ENCODE measurements at regions not wholly inside any gene's neighbourhood (a gene's known extent, or its start where the extent isn't known, plus 50 kb on each side); places are given as distances from the start of the nearest gene placed in this dataset.

DNA sequence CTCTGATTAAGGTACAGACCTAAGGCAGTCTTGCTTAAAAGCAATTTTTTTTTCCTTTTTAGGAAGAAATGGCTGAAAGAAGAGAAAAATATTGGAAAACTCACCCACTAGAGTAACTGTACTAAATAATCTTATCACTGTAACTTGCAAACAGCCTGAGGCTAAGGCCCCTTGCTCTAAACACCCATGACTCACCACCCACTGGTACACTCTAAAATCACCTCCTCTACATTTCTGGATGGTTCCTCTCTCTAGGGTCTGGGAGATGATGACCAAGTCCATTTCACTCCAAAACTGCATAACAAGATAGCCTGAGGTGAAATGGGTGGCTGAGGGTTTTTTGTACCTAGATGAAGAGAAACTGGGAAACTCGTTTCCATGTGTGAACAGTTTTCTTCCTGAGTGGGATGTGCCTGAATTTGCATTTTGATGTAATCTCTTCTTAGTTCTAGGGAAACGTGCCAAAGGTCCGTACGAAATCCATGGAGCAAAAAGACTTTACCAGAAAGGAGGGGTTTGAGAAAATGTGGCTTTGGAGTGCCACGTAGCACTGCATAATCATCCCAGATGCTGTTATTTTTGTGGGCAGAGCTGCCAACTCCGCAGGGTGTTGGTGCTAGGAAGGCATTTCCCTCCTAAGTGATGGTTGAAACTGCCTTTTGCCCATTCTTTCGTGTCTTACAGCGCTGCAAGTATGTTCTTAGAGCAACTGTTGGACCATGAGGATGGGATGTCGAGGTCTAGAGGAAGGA lies 113.5 kb upstream of the C10orf90 start:
- no peak for DNase-seq (ENCODE audit: low read depth)

DNA sequence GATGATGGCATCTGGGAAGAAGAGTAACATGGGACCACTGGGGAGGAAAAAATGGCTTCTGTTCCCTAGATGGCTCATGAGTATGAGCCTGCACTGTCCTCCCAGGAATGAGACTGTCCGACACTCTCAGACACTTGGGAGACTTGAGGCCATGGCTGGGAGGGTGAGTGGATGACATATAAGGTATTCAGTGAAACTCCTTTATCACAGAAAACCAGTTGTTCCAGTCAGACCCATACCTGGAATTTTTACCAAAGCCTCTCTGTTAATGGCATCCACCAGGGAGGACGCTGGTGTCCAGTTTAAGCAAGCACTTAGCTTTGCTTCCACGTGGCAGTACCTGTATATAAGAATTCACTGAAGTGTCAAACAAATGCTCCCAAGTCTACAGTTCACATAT lies 116.7 kb upstream of the C10orf90 start:
- DNase-seq (ENCODE audit: low read depth), result no peak

DNA sequence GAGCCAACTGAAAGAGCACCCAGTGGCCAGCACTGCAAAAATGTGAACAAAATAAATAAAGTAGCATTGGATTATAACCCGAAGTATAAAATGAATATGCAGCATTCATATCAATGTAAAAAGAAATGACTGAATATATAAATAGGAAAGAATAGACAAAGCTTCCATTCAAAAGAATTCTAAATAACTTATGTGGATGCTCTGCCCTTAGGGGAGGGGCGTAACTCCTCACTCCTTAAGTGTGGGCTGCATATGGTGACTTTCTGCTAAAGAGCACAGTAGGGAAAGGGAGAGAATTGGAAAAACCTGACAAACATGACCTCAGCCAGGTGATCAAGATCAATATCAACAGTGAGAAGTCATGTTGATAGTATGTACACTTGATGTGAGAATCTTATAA lies 109.9 kb upstream of the DOCK1 start:
- DNase-seq (ENCODE audit: low read depth), result no peak

DNA sequence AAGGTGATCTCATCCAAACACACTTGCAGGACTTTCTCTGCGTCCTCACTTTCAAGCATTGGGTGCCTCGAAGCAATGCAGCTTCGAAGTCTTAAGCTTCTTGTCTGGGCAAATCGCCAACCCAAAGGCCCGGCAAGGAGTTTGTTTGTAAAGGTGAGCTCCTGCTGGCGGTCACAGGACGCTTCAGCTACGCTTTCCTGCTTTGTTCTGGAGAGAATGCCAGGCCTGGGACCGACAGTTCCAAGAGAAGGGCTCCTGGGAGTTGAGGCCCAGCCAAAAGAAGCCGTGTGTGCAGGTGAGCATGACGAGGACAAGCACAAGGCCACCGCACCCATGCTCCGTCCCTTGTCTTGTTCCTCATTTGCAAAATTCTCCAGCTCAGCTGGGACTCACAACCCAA lies 106.6 kb upstream of the DOCK1 start:
- no peak for DNase-seq (ENCODE audit: low read depth)

DNA sequence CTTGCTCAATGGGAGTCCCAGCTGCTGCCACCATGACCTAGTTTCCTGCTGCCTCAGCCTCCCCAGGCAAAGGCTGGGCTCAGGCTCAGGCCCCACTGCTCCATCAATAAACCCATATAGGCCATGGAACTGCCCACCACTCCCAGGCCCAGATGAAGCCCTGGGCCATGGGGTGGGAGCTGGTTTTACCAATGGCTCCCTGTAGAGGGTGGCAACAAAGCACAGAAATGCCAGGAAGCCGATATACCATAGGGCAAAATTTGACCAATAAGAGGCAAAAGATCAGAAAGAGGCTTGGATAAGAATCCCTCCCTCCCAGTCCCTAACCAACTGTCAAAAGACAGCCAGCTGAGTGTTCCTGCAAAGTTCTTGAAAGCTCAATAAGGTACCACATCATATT lies 101.8 kb upstream of the DOCK1 start:
- DNase-seq (ENCODE audit: low read depth), result no peak

DNA sequence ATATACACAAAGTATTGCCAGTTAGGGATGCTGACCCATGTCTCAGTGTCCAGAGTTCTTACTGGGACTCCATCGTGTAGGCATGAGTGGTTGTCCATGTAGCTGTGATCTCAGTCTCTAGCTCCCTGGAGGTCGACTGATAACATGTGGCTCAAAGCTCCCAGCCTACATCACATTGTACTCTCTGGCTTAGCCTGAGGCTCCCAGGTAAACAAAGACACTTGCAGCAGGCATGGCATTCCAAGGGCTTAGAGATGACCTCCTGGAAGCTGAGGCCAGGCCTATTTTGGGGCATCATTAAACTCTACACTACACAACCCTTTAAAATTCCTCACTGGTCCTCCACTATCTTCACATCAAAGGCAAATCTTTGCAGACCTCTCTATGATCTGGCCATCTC lies 100.8 kb upstream of the DOCK1 start:
- DNase-seq (ENCODE audit: low read depth), result no peak

DNA sequence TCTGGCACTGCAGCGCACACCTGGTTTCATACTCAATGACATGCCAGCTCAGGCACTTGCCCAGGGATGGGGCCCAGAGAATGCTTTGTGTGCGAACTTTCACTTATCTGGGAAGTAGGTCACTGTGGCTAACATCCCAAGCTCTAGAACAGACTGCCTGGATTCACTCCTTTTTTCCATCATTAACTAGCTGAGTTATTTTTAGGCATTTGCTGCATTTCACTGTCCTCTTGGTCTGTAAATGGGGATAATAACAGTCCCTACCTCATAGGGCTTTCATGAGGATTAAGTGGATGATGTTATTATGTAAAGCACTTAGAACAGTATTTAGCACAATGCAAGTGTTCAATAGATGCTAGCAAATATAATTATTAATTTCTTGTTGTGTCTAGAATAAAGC lies 98.7 kb upstream of the DOCK1 start:
- DNase-seq (ENCODE audit: low read depth), result no peak

DNA sequence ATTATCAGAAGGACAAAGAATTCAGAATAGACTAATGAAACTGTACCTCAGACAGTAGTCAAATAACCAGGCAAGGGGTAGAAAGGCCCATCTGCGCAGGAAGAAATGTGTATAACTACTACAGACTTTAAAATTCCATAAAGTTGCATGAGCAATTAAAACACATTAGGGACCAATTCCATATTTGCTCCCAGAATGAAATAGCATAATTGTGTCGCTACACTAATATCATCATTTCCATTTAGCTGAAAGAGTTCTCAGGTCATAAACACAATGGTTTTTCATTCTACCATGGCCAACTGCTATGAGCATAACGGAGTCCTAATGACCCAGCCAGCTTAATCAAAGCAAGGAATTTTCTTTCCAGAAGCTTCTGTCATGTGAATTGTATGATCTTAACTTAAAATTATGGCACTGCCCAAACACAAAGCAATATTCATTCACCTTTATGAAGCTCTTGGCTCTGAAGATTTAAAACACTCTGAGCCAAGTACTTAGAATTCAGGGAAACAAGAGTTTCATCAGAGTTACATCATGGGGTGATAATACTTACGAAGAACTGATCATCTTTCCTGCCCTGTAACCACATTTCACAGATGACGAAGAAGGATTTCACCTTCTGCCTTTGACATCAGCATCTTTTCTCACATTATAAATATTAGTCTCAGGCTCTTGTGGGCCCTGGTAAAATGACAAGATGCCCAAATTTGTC lies 98.1 kb upstream of the DOCK1 start:
- DNase-seq (ENCODE audit: low read depth), result no peak

DNA sequence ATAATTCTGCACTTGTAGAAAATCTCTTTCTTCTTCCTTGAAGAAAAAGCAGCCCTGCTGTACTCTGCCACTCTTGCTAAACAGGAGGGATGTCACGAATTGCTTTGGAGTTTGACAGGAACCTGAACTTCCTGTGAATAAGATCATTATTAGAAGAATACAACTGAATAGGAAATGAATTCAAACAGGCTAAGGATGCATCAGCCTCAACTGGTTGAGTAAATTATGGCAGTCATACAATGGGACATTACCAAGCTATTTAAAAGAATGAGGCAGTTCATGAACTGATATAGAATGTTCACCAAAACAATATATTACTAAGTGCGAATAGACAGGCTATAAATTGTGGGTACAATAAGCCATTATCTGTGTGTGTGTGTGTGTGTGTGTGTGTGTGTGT lies 97.1 kb upstream of the DOCK1 start:
- DNase-seq (ENCODE audit: low read depth), result no peak

DNA sequence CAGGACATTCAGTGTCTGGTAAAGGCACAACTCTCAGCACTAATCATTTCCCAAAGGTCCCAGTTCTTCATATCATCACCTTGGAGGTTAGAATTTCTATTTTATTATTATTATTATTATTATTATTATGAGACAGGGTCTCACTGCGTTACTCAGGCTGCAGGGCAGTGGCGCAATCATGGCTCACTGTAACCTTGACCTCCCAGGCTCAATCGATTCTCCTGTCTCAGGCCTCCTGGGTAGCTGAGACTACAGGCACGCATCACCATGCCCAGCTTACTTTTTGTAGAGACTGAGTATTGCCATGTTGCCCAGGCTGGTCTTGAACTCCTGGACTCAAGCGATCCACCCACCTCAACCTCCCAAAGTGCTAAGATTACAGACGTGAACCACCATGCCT lies 91.8 kb upstream of the DOCK1 start:
- DNase-seq (ENCODE audit: low read depth), result no peak

DNA sequence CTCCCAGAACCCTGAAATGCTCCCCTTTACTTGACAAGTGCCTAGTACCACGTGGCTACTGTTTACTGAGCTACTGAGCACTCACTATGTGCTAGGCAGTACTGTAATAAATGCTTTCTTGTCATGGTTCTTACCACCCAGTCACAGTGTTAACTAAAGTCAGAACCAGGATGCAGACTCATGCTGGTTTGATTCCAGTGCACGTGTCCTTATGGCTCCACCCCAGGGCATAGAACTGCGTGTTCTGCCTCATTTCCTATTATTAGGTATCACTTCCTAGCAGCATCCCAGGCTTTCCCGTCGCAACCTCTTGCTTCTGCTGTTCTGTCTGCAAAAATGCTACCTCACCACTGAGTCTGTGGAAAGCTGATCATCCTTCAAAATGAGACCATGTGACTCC lies 71.7 kb upstream of the DOCK1 start:
- no peak for DNase-seq (ENCODE audit: low read depth)

DNA sequence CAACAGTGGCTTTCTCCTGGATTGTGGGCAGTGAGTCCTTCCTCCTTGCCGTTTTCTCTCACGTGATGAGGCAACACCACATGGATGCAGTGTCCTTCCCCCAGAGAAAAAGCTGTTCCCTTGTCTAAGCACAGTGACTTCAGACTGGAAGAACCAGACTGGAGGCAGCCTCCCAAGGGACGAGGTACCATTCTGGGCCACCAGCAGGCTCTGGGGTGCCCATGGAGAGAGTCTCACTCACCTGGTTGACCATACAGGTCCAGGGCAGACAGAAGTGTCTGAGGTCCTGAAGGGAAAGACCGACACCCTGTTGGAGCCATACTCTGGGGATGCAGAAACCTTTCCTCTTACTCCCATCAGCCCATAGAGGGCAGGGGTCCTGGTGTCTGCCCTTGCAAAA lies 69.2 kb upstream of the DOCK1 start:
- DNase-seq (ENCODE audit: low read depth), result no peak

DNA sequence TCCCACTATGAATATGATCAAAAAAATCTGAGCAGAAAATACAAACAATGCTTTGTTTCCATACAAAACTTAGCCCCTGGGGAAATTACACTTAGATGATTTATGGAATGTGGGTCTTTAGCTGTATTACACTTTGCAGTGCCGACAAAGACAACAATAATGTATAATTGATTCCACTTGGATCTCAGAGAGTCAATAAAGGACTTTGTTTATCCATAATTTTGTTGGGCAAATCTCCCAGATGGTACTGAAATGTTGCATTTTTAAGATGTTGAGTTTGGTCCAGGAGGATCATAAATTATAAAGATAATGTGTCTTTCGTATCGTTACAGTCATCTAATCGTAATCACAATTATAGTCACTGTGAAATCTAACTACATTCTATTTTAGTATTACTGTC lies 66.9 kb upstream of the DOCK1 start:
- DNase-seq (ENCODE audit: low read depth), result no peak

DNA sequence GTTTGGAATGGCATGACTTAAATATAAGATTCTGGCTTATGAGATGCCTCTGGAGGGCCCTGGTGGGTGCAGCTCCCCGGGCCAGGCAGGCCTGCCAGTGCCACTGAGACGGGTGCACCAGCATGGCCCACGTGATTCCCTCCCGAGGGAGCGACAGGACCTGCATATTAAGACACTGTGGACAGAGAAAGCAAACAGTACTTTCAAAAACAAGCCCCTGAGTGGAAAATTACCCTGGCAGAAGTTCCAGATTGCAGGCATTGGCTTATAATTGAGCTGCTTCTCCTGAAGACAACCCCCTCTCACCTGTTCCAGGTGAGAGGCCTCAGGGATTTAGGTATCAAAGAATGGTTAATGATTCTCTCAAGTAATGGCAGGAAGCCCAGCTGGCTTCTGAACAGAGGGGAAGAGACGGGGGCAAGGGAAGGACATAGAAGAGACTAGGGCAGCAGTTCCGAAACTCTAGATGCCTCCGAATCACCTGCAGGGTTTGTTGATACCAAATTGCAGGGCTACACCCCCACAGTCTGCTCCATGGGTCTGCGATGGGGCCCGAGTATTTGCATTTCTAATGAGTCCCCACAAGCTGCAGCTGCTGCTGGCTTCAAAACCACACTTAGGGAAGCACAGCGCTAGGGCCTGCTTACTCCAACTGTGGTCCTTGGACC lies 66.0 kb upstream of the DOCK1 start:
- no peak for DNase-seq (ENCODE audit: low read depth)

DNA sequence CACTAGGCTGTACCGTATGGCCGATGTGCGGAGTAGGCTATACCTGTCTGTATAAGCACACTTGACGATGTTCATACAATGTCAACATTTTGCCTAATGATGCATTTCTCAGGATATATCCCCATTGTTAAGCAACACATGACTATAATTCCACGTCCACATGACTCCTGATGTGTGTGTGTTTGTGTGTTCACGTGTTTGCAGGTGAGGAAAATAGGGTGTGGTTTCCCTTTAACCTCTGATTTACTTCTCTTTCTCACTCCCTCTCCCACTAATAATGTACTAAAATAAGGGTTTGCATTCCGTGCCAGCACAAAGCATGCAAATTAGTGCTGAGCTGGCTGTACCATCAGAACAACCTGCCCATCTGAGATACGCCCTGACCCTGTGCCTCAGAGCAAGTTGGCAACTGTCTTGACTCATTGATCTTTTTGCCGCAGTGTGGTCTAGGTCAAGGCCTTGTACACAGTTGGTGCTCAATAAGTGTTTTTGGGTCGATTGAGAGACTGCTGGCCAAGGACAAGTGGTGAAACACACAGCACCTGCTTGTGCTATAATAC lies 64.6 kb upstream of the DOCK1 start:
- DNase-seq (ENCODE audit: low read depth), result no peak

DNA sequence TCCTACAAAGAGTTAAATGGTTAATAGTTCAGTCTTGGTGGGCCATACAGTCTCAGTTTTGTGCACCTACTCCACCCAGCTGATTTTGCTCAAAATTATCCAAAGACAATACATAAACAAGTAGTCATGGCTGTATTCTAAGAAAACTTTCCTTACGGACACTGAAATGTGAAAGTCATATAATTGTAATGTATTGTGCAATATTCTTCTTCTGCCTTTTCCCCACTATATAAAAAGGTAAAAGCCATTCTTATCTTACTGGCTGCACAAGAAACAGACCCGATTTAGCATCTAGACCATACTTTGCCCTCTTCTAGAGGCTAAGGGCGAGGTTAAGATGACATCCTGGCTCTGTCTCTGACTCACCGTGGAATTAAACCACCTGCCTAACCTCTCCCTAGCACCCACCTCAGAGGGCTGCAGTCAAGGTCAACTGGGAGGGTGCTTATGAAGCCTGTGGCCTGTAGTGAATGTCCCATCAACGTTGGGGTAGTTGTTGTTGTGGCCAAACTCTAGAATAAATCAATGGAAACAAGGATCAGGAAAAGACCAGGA lies 63.8 kb upstream of the DOCK1 start:
- DNase-seq (ENCODE audit: low read depth), result no peak

DNA sequence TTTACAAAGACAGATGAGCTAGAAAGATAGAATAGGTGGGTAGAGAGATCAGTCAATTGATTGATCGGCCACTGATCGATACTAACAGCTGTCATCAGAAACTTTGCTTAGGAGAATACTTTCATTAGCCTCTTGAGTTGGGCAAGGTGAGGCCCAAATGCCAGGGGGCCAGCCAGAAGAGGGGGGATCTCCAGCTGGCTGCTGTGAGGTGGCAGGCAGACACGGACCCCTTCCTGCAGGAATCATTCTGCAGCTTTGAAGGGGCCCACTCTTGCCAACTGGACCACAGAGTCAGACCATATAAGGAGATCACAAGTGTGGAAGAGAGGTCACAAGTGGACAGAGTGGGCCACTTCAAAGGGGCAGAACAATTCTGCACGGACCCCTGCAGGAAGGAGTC lies 62.9 kb upstream of the DOCK1 start:
- DNase-seq (ENCODE audit: low read depth), result no peak

DNA sequence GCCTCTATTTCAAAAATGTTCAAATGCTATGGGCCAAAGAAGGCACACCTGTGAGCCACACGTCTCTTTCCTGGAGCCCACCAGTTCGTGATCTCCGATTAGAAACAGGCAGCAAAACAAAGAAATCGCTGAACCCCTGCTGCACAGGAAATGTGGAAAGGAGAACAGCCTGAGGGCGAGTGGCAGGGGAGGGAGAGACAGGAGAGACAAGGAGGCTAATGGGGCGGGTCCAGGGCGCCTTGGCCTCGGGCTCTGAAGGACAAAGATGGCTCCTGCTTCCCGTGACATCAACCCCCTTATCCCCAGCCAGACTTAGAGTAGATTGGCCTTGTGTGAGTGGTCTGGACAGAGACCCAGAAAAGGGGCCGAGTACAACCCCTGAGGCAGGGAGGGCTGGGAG lies 62.4 kb upstream of the DOCK1 start:
- DNase-seq (ENCODE audit: low read depth), result no peak

DNA sequence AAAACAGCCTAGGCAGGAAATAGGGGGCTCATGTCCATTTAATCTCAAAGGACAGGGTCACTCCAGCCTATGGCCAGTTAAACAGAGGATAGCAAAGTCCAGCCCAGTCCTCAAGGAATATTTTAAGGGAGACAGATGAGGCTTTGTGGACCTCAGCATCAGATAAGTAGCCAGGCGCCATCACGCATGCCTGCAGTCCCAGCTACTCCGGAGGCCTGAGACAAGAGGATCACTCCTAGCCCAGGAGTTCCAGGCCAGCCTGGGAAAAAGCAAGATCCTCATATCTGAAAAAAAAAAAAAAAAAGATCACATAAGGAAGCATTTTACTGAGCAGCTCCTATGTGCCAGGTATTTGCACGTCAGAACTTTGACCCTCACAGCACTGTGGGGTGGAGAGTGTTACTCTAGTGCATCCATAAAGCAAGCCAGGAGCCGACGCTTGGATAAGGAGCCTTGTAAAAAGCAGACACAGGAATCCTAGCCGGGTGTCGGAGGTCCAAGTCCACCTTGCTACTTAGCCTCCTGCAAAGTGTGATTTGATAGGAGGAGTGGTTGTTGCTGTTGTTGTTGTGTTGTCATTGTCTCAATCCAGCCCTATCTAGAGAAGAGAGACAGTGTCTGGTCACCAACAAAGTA lies 61.8 kb upstream of the DOCK1 start:
- no peak for DNase-seq (ENCODE audit: low read depth)

DNA sequence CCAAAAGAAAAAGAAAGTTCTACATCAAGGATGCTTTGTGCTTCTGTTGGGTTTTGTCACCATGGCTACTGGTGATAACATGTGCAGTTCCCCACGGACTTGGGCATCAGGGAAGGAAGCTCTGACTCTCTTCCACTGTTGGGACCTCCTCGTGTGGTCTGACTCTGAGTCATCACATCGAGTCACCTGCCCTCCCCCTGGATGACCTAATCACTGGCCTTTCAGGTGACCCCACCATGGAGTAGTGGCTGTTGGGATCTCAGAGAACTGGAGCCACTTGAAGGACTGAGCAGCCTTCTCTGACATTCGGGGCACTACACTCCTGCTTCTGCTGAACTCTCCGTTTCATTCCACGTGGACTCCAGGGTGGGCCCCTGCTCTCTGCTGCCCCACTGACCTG lies 60.8 kb upstream of the DOCK1 start:
- DNase-seq (ENCODE audit: low read depth), result no peak

DNA sequence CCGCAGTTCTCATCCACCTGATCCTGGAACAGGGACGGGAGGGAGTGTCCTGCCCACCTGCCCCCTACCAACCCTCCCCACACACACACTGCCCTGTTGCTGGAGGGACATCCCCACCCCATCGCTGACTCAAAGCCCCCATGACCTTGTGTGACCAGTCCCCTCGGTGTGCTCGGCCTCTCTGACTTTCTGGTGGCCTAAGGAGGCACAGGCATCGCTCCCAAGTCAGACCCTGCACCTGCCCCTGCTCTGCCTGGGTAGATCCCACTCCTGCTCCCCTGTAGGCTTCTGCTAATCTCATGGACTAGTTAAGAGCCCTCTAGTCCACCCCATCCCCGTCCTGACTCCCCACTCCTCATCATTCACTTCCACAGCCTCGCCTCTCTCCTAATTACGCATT lies 58.8 kb upstream of the DOCK1 start:
- DNase-seq (ENCODE audit: low read depth), result no peak

DNA sequence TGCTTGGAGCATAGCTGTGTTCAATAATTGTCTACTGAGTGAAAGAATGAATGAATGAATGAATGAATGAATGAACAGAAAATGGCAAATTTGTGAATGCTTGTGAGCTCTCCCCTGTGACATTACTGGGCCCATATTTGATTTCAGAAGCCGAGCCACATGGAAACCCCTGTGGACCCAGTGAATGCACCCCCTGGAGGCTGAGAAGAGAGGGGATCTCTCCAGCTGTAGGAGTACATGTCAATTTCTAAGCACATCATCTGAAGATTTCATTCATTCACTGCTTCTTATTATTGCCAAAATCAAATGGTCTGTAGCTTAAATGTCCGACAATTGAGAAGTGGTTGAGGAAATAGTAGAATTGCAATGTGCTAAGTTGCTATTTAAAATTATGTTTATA lies 58.3 kb upstream of the DOCK1 start:
- no peak for DNase-seq (ENCODE audit: low read depth)
